NCI-H2171 treated with DMSO at 0.1 percent for 48 hours (cell line): ENCODE measurements at regions not wholly inside any gene's neighbourhood (a gene's known extent, or its start where the extent isn't known, plus 50 kb on each side); places are given as distances from the start of the nearest gene placed in this dataset.

Source experiments
- DNase-seq: peaks from one replicate; lab custom pipeline; 2025; lab: John Stamatoyannopoulos, UW

DNA sequence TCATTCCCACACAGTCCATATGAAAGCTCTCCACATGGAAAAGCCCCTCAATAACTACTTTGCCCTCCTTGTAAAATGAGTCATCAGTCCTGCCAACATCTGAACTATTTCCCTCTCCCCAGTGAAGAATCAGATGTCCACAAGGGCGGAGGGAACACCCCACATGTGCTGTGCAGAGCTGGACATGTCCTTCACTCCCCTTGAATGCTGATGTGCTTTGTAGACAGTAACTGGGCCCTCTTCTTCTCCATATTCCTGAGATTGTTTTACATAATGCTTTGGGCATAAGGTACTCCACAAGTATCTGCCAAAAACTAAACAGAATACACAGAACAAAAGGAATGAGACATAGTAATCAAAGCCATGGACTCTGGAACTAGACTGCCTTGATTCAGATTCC lies 879.4 kb downstream of the BCL11A start:
- no peak for DNase-seq

DNA sequence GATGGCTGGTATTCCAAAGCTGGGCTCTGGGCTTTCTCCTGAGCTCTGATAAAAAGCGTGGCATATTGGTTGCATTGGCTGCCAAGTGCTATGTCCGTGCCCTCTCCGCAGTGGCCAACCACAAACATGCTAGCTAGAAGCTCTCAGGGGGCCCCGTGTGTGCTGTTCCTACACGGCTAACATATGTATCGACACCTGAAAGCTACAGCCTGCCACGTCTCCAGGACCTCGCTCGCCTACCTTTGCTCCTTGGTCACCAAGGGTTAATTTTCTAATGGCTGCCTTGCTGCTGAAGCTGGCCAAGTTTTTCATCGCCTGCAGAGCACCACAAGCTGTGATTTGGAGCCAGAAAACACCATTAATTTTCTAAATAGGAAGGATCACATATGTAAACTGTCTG lies 888.4 kb downstream of the BCL11A start:
- DNase-seq, result no peak

DNA sequence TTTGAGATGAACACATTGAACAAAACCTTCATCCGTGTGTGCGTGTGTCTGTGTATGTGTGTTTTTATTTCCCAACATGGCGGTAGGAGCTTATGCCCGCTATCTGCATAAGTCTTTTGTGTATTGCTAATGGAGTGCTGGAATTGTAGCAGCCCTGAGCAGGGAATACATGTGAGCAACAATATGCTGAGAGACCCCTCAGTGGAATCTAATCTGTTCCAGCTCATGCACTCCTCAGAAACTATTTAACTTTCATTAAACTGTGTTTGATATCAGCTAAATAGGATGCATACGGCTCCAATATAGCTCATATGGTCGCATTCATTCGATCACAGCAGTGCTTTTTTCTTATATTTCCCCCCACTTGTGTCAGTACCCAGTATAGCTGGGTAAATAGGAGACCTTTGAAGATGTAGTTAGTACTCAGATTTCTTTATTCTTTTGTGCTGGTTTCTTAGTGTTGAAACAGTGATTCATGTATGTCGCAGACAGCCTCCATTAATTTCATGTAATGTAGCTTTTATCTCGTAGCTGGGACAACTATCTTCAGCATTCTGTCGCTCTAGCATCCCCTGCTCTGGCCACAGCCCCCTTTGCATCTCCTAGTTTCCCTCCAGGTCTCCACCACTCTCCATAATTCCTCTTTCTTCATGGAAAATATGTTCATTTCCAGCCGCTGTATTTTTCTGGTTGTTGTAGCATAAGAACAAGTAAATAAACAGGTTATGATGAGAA lies 891.2 kb downstream of the BCL11A start:
- no peak for DNase-seq

DNA sequence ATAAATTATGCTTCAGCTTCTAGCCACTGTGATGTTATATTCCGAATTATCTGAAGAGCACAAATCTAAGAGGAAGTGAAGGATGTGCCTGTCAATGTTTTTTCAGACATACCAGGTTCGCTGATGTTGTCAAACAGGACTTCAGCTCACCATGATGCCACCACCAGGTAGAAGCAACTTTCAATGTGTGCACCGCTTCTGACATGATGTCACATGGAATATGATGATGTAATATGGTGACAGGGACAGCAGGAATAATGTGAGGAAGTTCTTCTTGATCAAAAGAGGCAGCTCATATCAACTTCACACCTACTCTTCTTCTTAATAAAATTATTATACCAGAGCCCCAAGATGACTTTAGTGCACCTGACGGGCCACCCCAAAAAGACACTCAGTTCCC lies 893.2 kb downstream of the BCL11A start:
- no peak for DNase-seq

DNA sequence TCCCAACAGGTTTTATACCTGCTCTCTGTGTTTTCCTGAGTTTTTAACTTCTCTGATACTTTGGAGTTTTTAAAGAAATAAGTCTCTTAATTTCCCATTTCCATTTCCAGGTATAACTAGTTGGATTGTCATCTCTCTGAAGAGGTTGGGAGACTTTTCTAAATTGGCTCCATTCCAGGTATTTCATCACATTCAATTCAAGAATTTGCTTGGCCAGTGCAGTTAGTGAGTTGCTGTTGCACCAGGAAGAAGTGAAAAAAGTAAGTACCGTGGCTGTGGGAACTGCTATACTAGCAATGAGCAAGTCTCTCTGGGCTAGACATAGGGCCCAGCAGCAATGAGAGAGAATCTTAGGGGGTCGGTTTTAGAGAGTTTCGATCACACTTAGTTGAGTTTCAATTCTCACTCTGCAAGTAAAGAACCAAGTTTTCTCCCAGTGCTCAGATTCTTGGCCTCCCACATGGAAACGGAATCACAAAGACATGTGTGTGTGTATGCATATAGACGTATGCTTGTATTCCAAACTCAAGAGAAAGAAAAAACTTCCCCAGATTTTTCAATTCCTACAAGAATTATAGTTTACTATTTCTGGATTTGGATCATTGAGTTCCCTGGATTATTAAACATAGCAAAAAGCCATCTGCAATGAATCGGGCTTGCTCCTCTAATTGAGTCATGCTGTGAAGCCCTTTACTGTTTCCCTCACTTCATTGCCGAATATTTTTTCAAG lies 894.4 kb downstream of the BCL11A start:
- DNase-seq, result no peak

DNA sequence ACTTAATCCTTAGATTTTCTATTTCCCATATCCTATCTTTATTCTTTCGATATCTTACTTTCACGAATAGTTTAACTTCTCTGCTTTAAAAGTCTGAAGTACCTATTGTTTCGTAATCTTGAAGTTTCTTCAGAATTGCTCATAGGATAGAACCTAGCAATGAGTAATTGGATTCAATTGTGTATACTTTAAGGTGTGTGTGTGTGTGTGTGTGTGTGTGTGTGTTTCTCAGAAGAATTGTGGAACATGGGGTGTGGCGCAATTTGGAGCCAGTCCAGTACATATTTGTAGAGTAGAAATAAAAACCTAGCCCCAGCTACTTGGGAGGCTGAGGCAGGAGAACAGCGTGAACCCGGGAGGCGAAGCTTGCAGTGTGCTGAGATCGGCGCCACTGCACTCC lies 897.6 kb downstream of the BCL11A start:
- DNase-seq, result no peak

DNA sequence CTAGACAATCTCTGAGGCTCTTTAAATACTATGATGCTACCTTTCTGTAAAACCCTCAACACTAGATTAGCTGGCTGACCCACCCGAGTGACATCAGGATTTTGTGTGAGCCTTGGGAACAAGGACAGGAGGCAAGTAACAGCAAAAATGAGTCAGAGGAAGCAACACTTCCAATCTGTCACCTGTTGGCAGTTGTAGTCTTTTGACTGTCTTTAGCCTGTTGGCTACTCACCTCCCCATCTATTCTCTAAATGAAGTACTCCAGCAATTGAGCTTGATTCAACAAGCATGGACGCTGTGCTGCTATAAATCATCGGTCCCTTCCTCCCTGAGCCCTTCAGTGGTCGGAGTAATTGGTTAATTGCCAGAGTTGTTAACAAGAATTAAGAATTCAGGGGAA lies 898.7 kb downstream of the BCL11A start:
- no peak for DNase-seq

DNA sequence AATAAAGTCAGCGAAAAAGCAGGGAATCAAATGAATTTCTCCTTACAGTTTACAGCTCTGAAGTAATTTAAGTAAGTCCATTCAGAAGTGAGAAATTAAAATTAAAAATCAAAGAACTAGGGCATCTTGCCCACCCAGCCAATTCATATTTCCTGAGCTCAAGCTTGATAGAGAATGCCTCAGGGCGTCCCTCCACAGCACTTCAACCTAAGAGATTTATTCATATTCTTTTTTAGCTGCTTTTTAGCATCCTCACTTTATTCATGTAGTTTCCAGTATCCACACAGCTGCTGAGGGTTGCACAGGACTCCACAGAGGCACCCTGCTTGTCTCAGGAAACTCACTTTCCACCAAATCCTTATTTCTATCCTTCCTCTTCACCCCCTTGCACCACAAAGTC lies 900.3 kb downstream of the BCL11A start:
- DNase-seq, result no peak

DNA sequence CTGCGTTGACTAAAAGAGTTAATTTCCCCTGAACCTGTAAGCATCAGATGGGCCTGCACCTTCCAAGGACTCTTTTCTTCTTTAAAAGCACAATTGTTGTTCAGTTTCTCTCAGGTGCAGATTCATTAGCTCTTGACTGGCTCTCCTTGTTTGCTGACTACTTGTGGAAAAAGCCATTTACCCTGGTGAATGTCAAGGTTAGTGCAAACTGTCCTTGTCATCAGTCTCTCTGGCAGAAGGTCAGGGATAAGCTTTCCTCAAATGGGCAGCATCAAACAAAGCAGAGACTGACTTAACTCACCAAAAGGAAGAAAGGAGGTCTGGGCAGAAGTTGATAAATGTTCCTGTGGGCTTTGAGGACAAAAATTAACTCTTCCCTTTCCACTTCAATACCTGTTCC lies 922.7 kb downstream of the BCL11A start:
- no peak for DNase-seq

DNA sequence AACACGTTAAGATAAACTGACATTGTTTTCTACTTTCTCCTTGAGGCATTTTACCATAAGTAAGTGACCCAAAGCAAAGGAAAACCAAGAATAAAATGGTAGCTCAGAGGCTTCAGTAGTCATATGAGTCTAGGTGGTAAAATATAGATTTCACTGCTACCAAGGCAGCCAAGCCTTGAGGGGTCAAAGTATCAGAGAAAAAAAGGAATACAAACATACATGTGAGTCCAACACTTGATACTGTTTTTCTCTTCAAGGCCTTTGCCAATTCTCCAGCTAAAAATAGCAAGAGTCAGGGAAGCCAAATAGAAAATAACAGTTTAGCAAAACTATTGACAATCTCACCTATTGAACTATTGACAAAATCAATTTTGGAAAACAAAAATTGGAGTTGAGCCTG lies 925.9 kb downstream of the BCL11A start:
- DNase-seq, result no peak

DNA sequence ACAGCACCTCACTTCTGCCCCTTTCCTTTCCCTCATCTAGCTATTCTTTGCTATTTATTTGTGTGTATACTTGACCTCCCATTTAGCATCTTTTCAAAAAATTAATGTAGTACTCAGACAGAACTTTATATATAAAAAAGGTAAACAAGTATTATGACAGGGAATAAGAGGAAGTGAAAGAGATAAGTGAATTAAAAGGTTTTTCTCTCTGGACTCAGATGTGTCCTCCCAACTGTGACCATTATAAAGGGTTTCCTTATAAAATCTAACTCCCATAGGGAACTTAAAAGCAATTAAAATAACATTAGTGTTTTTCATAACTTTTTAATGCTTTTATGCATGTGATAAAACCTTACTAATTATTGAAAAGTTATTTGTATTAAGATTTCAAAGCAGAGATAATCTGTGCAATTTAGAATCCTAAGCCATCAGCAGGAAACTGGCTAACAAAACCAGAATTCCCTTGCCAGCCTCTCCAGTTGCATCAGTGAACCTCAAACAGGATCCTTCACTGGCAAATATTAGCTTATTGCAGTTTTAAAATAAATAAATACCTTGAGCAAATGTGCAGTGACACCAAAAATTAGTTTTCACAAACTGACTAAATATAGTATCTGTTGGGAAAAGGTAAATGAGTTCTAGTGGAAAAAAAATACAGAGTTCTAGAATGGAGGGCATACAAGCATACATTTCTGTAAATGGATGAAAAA lies 930.7 kb downstream of the BCL11A start:
- no peak for DNase-seq

DNA sequence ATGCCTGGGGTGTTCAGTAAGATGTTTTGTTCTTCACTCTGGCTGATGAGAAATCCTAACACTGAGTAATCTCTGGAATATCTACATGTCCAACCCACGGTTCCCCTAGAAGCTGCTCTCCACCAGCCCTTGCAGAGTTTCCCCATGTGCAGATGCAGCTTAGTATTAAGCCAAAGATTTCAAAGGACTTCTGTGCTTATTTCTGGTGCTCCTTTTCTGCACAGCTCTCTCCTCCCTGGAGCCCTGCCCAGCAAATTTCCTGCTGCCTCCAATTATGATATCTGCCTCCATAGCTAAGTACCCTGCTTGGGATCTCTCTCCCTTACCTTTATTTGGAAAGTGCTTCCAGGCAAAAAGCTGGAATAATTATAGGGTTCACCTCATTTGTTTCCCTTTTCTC lies 949.3 kb downstream of the BCL11A start:
- DNase-seq, result no peak

DNA sequence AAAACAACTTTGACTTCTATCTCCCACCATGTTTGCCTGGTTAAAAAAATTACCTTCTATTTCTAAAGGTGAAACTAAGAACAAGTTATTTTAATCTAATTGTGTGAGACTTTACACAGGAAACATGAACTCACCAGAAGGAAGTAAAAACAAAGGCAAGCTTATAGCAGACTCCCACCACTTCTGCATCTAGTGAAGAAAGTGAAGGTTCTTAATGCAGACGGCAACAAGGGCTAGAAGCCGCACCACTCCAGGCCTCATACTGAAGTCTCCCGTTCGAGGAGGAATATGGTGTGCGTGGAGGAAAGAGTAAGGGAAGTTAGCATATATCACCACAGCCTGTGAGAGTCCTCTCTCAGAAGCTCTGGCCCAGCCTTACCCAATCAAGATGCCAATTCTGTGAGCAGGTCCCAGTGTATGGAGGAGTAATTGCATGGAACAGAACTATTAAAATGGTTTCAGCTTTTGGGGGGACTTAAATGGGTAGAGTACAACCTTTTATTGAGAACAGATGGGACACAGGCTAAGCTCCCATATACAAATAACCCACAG lies 958.7 kb downstream of the BCL11A start:
- DNase-seq, result no peak

DNA sequence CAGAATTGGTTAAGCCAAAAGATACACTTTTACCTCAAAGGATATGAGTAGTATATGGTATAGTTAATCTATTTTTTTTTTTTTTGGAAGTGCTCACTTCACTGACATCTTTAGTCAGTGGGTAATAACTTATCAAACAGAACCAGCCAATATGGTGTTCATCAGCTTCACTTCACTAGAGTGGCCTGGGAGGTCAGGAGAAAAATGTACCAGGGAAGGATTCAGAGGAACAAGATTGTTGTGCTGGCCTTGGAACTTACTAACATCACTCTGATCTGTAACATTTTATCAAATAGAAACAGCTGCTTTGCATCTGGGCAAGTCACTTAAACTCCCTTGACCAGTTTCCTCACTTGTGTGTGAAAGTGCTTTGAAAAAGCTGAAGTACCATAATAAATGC lies 962.7 kb downstream of the BCL11A start:
- DNase-seq, result no peak

DNA sequence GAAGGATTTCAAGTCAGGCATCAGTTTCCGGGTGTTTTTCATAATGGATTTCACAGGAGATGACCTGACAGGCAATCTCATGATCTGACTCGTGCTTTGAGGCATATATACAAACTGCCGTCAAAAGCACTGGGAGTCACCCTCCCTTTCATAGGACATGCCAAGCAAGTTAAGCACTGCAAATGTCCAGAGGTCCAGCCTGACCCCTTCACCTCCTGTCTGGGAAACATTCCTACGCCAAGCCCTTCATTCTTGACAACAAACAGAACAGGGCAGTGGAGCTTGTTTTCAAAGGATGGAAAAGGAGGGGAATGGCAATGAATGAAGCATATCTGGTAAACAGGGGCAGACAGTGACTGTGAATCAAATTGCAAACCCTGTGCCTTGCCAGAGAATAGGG lies 963.6 kb downstream of the BCL11A start:
- no peak for DNase-seq

DNA sequence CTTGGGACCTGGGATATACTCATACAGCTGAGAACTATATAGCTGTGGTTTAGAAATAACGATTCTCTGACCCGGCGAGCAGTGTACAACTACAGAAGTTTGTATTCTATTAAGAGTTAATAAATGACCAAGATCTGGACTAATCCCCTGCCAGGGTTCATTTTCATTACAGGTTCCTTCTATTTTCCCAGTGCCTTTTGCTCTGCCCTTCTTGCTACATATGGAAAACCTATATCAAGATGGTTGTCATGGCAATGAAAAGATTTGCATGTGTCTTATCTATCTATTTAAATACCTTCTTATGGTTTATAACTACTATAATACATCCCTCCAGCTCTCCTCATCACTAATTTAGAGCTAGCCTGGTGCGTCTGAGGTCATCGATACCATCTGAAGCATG lies 965.2 kb downstream of the BCL11A start:
- no peak for DNase-seq

DNA sequence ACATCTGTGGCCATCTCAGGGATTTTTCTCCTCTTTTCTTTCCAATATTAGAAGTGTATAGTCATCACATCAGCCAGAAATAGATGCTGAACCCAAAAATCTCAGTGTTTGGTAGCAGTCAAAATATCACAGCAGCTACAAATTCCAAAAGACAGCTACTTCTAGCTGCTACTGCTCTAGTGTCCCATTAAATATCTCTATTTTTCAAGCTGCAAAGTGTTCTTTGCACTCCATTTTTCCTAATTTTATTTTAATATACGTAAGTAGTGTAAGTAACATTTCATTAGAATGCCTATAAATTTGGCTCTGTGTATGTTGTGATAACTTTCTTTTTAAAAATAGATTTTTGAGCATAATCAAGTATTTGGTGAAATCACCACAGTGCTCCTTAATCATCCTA lies 967.3 kb downstream of the BCL11A start:
- DNase-seq, result no peak

DNA sequence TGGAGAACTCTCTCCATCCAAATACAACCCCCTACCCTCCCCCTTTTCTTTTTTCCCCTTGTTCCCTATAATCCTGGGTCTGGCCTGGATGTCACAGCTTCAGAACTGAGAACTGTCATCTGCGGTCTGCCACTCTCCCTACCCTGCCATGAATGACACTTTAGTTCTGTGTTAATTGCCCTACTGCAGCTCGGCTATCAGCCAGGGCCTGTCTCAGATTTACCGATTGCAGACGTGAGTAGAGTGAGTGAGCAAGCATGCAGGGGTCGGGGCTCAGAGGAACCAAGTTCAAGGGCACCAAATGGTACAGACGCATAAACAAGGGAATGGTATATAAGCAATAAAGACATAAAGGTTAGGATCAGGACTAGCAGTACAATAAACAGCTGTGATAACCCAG lies 967.8 kb downstream of the BCL11A start:
- DNase-seq, result peak; percentile 83

DNA sequence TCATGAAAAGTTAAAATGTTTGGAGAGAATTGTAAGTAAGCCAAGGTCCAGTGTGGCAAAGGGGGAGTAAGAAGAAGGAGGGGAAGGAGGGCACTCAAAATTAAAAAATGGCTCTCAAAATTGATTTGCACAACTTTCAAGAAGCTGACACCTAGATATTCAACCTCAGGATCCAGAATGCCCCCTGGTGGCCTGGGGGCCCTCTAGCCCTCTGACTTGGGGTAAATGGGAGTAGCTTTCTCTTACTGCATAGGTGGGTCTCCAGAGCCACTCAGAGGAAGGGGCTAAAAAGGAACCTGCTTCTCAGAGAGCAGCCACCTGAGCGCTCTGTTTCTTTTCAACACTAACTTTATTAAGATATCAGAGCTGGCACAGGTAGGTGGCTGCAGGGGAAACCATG lies 968.5 kb downstream of the BCL11A start:
- peak; percentile 50 for DNase-seq

DNA sequence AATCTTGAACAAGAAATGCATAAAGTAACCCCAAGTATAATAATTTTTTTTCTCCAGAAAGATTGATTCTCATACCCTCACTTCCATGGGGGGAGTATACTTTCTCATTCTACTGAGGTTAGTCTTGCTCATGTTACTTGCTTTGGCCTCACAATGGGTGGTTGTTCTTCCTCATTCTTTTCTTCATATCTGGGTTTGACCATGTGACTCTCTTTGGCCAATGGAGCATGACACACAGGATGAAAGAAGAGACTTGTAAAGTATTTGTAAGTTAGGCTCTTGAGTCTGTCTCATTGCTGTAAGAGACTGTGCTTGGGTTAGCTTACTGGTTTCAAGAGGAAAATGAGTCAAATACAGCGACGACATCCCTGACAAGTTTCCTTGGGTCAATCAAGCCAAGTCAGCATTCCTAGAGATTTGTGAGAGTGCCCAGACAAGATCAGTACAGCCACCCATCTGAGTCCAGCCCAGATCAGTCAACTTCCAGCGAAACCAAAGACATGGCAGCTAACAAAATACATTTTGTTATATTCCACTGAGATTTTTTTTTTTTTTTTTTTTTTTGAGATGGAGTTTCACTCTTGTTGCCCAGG lies 970.2 kb downstream of the BCL11A start:
- no peak for DNase-seq

DNA sequence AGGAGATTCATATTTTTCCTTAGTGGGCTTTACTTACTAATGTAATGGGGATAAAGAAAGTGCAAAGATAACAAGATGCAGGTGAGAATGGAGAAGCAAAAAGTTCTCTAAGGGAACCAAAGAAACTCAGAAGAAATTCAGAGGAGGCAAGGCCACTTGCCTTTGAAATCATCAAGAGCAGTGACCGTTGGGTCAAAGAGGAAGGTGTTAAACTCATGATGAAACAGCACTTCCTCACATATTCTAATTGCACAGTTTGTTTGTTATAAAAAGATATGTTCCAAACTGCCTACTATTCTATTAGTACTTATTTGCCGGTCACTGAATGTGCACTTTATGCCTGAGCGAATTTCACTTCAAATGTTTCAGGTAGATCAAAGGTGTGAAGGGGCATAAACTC lies 975.1 kb downstream of the BCL11A start:
- DNase-seq, result no peak

DNA sequence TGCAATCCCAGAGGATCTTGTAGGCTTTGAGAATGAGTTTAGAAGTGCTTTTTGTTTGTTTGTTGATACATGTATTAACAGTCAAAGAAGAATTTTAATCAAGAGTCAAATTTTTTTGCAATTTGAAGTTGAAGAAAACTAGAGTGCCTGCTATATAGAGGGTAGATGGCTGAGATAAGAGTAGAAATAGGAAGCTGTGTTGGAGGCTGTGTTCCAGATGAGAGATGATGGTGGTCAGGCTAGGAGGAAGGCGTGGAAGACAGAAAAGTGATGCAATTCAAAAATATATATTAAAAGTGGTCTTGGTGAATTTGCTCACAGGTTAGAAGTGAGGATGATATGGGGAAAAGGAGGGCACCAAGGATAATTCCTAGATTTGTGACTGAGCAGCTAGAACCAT lies 978.3 kb downstream of the BCL11A start:
- no peak for DNase-seq

DNA sequence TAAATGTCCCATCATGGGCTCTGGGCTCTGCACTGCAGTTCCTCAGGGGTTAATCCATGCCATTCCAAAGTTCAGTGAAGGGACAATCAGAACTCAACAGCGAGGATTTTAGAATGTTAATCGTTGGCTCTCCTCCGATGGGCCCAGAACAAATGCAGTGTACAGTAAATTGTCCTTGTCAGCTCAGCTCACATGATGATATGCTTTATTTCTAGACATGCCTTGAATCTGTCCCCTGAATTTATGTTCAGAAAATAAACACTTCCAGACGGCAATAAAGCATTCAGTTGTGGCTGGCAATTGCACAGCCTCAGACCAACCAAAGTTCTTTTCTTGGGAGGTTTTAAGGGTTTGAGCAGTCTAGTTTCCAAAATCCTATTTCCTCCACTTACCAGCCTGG lies 981.2 kb downstream of the BCL11A start:
- DNase-seq, result no peak
